ENCODE measurements at regions not wholly inside any gene's neighbourhood (a gene's known extent, or its start where the extent isn't known, plus 50 kb on each side); places are given as distances from the start of the nearest gene placed in this dataset.

GRCh38 chr20:19932170-19932667, 84.9 kb upstream of the NAA20 start:
- TF ChIP-seq ZFX (IDR thresholded peaks at IDR 0.05), result no peak
- TF ChIP-seq, protein P1, sequence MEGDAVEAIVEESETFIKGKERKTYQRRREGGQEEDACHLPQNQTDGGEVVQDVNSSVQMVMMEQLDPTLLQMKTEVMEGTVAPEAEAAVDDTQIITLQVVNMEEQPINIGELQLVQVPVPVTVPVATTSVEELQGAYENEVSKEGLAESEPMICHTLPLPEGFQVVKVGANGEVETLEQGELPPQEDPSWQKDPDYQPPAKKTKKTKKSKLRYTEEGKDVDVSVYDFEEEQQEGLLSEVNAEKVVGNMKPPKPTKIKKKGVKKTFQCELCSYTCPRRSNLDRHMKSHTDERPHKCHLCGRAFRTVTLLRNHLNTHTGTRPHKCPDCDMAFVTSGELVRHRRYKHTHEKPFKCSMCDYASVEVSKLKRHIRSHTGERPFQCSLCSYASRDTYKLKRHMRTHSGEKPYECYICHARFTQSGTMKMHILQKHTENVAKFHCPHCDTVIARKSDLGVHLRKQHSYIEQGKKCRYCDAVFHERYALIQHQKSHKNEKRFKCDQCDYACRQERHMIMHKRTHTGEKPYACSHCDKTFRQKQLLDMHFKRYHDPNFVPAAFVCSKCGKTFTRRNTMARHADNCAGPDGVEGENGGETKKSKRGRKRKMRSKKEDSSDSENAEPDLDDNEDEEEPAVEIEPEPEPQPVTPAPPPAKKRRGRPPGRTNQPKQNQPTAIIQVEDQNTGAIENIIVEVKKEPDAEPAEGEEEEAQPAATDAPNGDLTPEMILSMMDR (conservative IDR thresholded peaks at IDR 0.05), result no peak
- H3K27ac ChIP-seq, result no peak overlapping the region

- TF ChIP-seq ZFX (IDR thresholded peaks at IDR 0.05), result no peak
- TF ChIP-seq, protein P1 (conservative IDR thresholded peaks at IDR 0.05), result no peak
- H3K27ac ChIP-seq, result peak overlapping the region; percentile 51
Observed at GRCh38 chr20:19934792-19935491, 82.2 kb upstream of the NAA20 start.

GRCh38 chr20:19935842-19936241, 81.3 kb upstream of the NAA20 start:
- peak overlapping the region; percentile 51 for H3K27ac ChIP-seq
- no peak for TF ChIP-seq ZFX (IDR thresholded peaks at IDR 0.05)
- TF ChIP-seq, protein P1 (conservative IDR thresholded peaks at IDR 0.05), result no peak

- TF ChIP-seq, protein P1 (conservative IDR thresholded peaks at IDR 0.05), result no peak
- TF ChIP-seq ZFX (IDR thresholded peaks at IDR 0.05), result no peak
- peak overlapping the region; percentile 51; the same call in 1 of the 2 replicates for H3K27ac ChIP-seq
Observed at GRCh38 chr20:19936466-19937200, 80.5 kb upstream of the NAA20 start.

GRCh38 chr20:19937218-19937617, 79.9 kb upstream of the NAA20 start:
- no peak overlapping the region for H3K27ac ChIP-seq
- TF ChIP-seq, protein P1 (conservative IDR thresholded peaks at IDR 0.05), result no peak
- TF ChIP-seq ZFX (IDR thresholded peaks at IDR 0.05), result no peak

GRCh38 chr20:19937651-19938420, 79.3 kb upstream of the NAA20 start:
- TF ChIP-seq, protein P1 (conservative IDR thresholded peaks at IDR 0.05), result no peak

More at GRCh38 chr20:19937651-19938420, 79.3 kb upstream of the NAA20 start:
- H3K27ac ChIP-seq, result no peak overlapping the region
